Naive thymus-derived CD8-positive, alpha-beta T cell (primary cell): ENCODE measurements at regions not wholly inside any gene's neighbourhood (a gene's known extent, or its start where the extent isn't known, plus 50 kb on each side); places are given as distances from the start of the nearest gene placed in this dataset.

ENCODE experiments used
- ATAC-seq, 2 donors: fragments of 150-1000 bp; cut with Tn5 transposase in 1 of 2; sonication (Bioruptor Pico), chemical (Tn5 transposase) in 1 of 2; 1 replicate in 1 of 2; 2 replicates in 1 of 2; pipeline ENCODE4 v1.10.0; 2021; ENCODE audit warnings: mild to moderate bottlenecking in 2 of 2, moderate library complexity in 2 of 2
- POLR2A ChIA-PET: fragments of 350-600 bp; sonication (Branson Sonifier 250); formaldehyde crosslinking; loops from one replicate; lab custom pipeline; 2021; ENCODE audit warnings: antibody characterized with exemption; lab: Charles Lee
- DNase-seq, 10 donors: peaks; one replicate each; pipeline versions ENCODE4 v3.0.0 to v3.0.0-alpha.2; 2020 to 2022
- H3K27ac Mint-ChIP-seq, 10 donors: one replicate each; pipeline ENCODE4 v1.8.0; 2020 to 2022; ENCODE audit warnings: mild to moderate bottlenecking in 10 of 10, mixed read lengths in 10 of 10, moderate library complexity in 4 of 10, inconsistent platforms in 1 of 10
- H3K27me3 Mint-ChIP-seq, 5 donors: one replicate each; pipeline ENCODE4 v1.8.0; 2021 to 2022; ENCODE audit warnings: mixed read lengths in 5 of 5
- H3K36me3 Mint-ChIP-seq, 3 donors: one replicate each; pipeline ENCODE4 v1.8.0; 2020 to 2022; ENCODE audit warnings: mixed read lengths in 3 of 3, mild to moderate bottlenecking in 2 of 3, inconsistent platforms in 1 of 3
- H3K4me1 Mint-ChIP-seq, 4 donors: one replicate each; pipeline ENCODE4 v1.8.0; 2021 to 2022; ENCODE audit warnings: mixed read lengths in 4 of 4
- H3K4me3 Mint-ChIP-seq, 10 donors: one replicate each; pipeline ENCODE4 v1.8.0; 2020 to 2022; ENCODE audit warnings: mild to moderate bottlenecking in 10 of 10, mixed read lengths in 10 of 10, moderate library complexity in 6 of 10, inconsistent platforms in 1 of 10
- H3K9me3 Mint-ChIP-seq, 9 donors: one replicate each; pipeline ENCODE4 v1.8.0; 2020 to 2022; ENCODE audit warnings: mixed read lengths in 9 of 9, mild to moderate bottlenecking in 3 of 9, inconsistent platforms in 1 of 9, moderate library complexity in 1 of 9

GRCh38 chr20:40584130-40584809 lies 104.8 kb downstream of the MAFB start:
- ATAC-seq: no peak
- POLR2A ChIA-PET: no interaction called here
- H3K27me3 Mint-ChIP-seq: peaks cover 4 to 61% (median 13%) of the 10 kb centered on the region in 5 donors
- no peak for DNase-seq
- H3K27ac Mint-ChIP-seq: no peak overlapping the region
- peaks cover 0 to 9% (median 0%) of the 10 kb centered on the region in 9 donors for H3K9me3 Mint-ChIP-seq
- H3K4me3 Mint-ChIP-seq: no peak overlapping the region
- H3K36me3 Mint-ChIP-seq: no peaks in the 10 kb centered on the region
- H3K4me1 Mint-ChIP-seq: no peaks in the 10 kb centered on the region

DNA sequence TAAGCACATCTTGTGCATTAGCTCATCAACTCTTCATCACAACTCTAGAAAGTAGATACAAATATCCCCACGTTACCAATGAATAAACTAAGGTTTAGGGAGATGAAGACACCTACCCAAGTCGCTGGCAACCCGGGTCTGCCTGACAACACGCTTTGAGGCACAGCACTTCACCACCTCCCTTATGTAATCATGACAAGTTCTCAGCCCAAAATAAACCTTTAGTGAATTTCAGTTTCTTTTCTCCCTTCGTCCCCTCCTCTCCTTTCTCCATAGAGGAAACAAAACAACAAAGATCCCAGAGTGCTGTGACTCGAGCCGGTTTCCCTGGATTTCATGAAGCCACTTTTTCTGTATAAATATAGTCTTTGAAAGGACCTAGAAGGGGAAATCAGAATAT lies 105.4 kb downstream of the MAFB start:
- POLR2A ChIA-PET: no interaction called here

GRCh38 chr20:40583205-40583604 lies 105.8 kb downstream of the MAFB start:
- no peak for DNase-seq
- Mint-ChIP-seq H3K27me3 (peaks cover 1 to 51% (median 7%) of the 10 kb centered on the region in 5 donors), H3K4me1 (no peaks in the 10 kb centered on the region), H3K9me3 (no peaks in the 10 kb centered on the region), H3K27ac (no peak overlapping the region), H3K36me3 (no peaks in the 10 kb centered on the region), H3K4me3 (no peak overlapping the region)
- POLR2A ChIA-PET: no interaction called here
- no peak for ATAC-seq

More for the DNA sequence above, 105.4 kb downstream of the MAFB start:
- Mint-ChIP-seq H3K4me3 (no peak overlapping the region), H3K4me1 (no peaks in the 10 kb centered on the region), H3K36me3 (no peaks in the 10 kb centered on the region), H3K9me3 (peaks cover 0 to 3% (median 0%) of the 10 kb centered on the region in 9 donors), H3K27ac (no peak overlapping the region), H3K27me3 (peaks cover 1 to 55% (median 7%) of the 10 kb centered on the region in 5 donors)
- ATAC-seq (no peak), DNase-seq (no peak)

DNA sequence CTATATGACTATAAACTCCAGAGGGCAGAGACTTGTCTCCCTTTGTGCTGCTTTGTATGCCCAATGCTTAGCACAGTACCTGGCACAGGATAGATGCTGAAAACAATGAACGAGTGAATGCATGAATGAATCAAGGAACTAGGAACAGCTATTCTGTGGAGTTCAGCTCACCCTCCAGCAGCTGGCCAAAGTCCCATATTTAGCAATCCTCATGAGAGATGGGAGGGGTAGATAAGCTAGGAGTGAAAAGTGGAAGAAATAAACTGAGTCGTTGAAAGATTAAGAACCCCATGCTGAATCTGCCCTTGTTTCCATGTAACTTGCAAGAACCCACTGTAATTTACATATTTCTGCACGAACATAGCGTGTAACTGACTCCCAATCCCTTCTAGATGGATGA lies 106.5 kb downstream of the MAFB start:
- no peaks in the 10 kb centered on the region for H3K9me3 Mint-ChIP-seq
- POLR2A ChIA-PET: no interaction called here
- no peak overlapping the region for H3K27ac Mint-ChIP-seq
- no peak for DNase-seq
- no peaks in the 10 kb centered on the region for H3K36me3 Mint-ChIP-seq
- no peak for ATAC-seq
- no peaks in the 10 kb centered on the region for H3K4me1 Mint-ChIP-seq
- H3K4me3 Mint-ChIP-seq: no peak overlapping the region
- H3K27me3 Mint-ChIP-seq: peaks cover 4 to 50% (median 7%) of the 10 kb centered on the region in 5 donors

DNA sequence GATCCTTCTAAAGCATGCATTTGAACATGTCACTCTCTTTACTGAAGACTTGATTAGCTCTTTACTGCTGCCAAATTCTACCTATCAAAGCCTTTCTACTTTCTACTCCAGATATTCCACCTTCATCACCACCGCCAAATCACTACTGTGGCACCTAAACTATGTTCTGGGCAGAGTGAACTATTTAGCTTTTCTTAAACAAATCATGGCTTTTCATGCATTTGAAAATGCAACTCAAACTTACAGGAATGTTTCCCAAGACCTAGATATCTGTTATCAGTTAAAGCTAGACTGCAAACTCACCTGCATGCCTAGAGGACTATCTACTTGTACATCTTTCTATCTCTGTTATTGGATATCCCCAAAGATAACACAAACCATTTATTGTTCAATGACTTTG lies 109.3 kb downstream of the MAFB start:
- H3K4me3 Mint-ChIP-seq: no peak overlapping the region
- POLR2A ChIA-PET: no interaction called here
- ATAC-seq: no peak
- H3K36me3 Mint-ChIP-seq: no peaks in the 10 kb centered on the region
- no peak for DNase-seq
- H3K27me3 Mint-ChIP-seq: peaks cover 5 to 28% (median 7%) of the 10 kb centered on the region in 5 donors
- H3K9me3 Mint-ChIP-seq: no peaks in the 10 kb centered on the region
- no peaks in the 10 kb centered on the region for H3K4me1 Mint-ChIP-seq
- H3K27ac Mint-ChIP-seq: no peak overlapping the region

DNA sequence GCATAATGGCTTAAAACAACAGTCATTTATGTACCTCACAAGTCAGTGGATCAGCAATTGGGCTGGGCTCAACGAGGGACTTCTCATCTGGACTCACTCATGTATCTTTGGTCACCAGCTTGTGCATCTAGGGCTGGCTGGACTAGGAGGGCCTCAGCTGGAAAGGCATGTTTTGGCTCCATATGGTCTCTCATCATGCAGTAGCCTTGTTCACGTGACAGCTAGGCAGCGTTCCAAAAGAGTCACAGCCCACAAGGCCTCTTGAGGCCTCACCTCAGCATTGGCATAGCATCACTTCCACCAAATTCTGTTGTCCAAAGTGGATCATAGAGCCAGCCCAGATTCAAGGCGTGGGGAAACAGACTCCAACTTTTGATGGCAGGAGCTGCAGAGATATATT lies 110.1 kb downstream of the MAFB start:
- Mint-ChIP-seq H3K9me3 (no peaks in the 10 kb centered on the region), H3K4me1 (no peaks in the 10 kb centered on the region), H3K27me3 (peaks cover 5 to 28% (median 10%) of the 10 kb centered on the region in 5 donors), H3K27ac (no peak overlapping the region), H3K36me3 (no peaks in the 10 kb centered on the region), H3K4me3 (no peak overlapping the region)
- POLR2A ChIA-PET: no interaction called here
- DNase-seq (no peak), ATAC-seq (no peak)

- POLR2A ChIA-PET: no interaction called here
- no peak overlapping the region for H3K27ac Mint-ChIP-seq
- H3K36me3 Mint-ChIP-seq: no peaks in the 10 kb centered on the region
- no peak overlapping the region for H3K4me3 Mint-ChIP-seq
- no peaks in the 10 kb centered on the region for H3K9me3 Mint-ChIP-seq
- no peak for DNase-seq
- peaks cover 5 to 13% (median 5%) of the 10 kb centered on the region in 5 donors for H3K27me3 Mint-ChIP-seq
- ATAC-seq: no peak
- no peaks in the 10 kb centered on the region for H3K4me1 Mint-ChIP-seq
Measured at GRCh38 chr20:40575851-40576250, 113.2 kb downstream of the MAFB start.

DNA sequence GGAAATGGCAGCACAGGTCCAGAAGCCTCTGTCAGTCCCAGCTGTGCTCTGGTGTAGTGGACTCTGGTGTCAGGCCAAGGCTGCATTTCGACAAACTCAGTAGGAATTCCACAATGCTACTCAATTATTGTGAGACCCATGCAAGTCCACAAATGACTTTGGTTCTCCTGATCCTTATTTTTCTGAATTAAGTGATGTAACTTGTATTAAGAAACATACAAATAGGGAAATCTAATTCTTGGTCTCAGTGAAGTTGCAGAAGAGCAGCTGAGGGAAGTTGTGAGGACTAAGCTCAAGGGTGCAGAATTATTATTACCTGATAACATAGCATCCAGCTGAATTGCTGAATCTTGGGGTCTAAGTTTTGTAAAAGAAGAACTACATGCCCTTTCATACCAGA lies 116.8 kb downstream of the MAFB start:
- Mint-ChIP-seq H3K9me3 (peaks cover 0 to 7% (median 0%) of the 10 kb centered on the region in 9 donors), H3K36me3 (peaks cover 0 to 4% (median 0%) of the 10 kb centered on the region in 3 donors), H3K27ac (no peak overlapping the region), H3K4me1 (no peaks in the 10 kb centered on the region), H3K27me3 (peaks cover 1 to 8% (median 4%) of the 10 kb centered on the region in 5 donors), H3K4me3 (no peak overlapping the region)
- DNase-seq: no peak
- POLR2A ChIA-PET: no interaction called here
- ATAC-seq: no peak

DNA sequence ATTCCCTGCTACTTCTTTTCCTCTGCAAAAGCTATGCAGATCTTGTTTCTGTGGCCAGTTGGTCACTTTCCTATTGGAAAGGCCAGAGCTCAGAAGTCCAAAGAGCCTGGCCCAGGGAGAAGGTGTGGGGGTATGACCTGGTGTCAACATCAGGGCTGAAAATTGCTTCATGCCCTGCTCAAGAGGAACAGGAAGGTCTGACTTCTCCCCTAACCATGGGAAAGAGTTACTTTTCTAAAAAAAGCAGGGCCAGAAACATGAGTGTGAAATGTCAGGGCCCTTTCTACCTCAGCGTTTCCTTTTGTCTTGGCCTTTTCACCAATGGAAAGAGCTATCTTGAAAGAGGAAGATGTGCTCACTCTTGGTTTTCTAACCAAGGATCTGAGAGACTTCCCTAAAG lies 117.4 kb downstream of the MAFB start:
- peaks cover 0 to 4% (median 0%) of the 10 kb centered on the region in 3 donors for H3K36me3 Mint-ChIP-seq
- peaks cover 1 to 11% (median 8%) of the 10 kb centered on the region in 5 donors for H3K27me3 Mint-ChIP-seq
- no peak overlapping the region for H3K27ac Mint-ChIP-seq
- no peaks in the 10 kb centered on the region for H3K4me1 Mint-ChIP-seq
- H3K9me3 Mint-ChIP-seq: peaks cover 0 to 7% (median 0%) of the 10 kb centered on the region in 9 donors
- POLR2A ChIA-PET: no interaction called here
- no peak overlapping the region for H3K4me3 Mint-ChIP-seq
- ATAC-seq (no peak), DNase-seq (no peak)

DNA sequence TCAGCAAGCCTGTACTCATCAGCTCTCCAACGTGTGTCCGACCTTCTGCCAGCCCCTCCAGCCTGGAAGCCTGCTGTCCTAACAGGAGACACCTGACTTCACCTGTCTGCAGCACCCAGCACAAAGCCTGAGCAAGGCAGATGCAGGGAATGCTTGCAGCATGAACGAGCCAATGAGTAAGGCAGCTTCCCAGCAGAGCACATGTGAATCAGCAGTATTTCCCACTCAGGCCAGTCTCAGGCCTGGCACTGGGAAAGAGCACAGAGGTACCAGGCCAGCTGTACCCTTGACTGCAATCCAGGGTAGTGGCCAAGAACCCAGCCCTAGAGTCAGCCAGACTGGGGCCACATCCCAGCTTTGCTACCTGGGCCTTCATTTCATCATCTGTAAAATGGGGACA lies 120.8 kb downstream of the MAFB start:
- no peak overlapping the region for H3K4me3 Mint-ChIP-seq
- peaks cover 0 to 4% (median 0%) of the 10 kb centered on the region in 3 donors for H3K36me3 Mint-ChIP-seq
- H3K27ac Mint-ChIP-seq: no peak overlapping the region
- DNase-seq: no peak
- POLR2A ChIA-PET: no interaction called here
- H3K27me3 Mint-ChIP-seq: peaks cover 1 to 30% (median 12%) of the 10 kb centered on the region in 5 donors
- ATAC-seq: no peak
- peaks cover 0 to 7% (median 0%) of the 10 kb centered on the region in 9 donors for H3K9me3 Mint-ChIP-seq
- H3K4me1 Mint-ChIP-seq: no peaks in the 10 kb centered on the region

DNA sequence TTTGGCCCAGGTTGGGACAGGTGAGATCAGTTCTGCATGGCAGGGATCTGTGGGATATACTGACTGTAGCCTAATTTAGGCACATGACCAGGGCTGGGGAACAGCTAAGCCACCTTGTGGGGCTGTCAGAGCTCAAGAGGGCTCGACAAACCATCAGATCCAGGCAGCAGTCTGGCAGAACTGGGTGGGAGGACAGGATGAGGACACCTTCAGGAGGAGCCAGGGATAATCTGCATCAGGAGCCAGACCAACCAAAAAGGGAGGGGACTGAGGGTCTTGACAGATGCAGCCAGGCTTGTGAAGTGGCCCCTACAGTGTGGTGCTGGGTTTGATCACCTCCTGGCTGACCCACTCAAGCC lies 123.4 kb downstream of the MAFB start:
- Mint-ChIP-seq H3K9me3 (peaks cover 0 to 7% (median 0%) of the 10 kb centered on the region in 9 donors), H3K27ac (no peak overlapping the region), H3K4me1 (no peaks in the 10 kb centered on the region), H3K36me3 (peaks cover 0 to 4% (median 0%) of the 10 kb centered on the region in 3 donors), H3K4me3 (no peak overlapping the region), H3K27me3 (peaks cover 1 to 36% (median 15%) of the 10 kb centered on the region in 5 donors)
- ATAC-seq (no peak), DNase-seq (no peak)
- POLR2A ChIA-PET: no interaction called here

- H3K4me1 Mint-ChIP-seq: no peaks in the 10 kb centered on the region
- POLR2A ChIA-PET: no interaction called here
- H3K27ac Mint-ChIP-seq: no peak overlapping the region
- peaks cover 1 to 36% (median 17%) of the 10 kb centered on the region in 5 donors for H3K27me3 Mint-ChIP-seq
- DNase-seq: no peak
- peaks cover 0 to 4% (median 0%) of the 10 kb centered on the region in 3 donors for H3K36me3 Mint-ChIP-seq
- ATAC-seq: no peak
- H3K9me3 Mint-ChIP-seq: peaks cover 0 to 7% (median 0%) of the 10 kb centered on the region in 9 donors
- no peak overlapping the region for H3K4me3 Mint-ChIP-seq
Measured at GRCh38 chr20:40565001-40565681, 123.9 kb downstream of the MAFB start.

DNA sequence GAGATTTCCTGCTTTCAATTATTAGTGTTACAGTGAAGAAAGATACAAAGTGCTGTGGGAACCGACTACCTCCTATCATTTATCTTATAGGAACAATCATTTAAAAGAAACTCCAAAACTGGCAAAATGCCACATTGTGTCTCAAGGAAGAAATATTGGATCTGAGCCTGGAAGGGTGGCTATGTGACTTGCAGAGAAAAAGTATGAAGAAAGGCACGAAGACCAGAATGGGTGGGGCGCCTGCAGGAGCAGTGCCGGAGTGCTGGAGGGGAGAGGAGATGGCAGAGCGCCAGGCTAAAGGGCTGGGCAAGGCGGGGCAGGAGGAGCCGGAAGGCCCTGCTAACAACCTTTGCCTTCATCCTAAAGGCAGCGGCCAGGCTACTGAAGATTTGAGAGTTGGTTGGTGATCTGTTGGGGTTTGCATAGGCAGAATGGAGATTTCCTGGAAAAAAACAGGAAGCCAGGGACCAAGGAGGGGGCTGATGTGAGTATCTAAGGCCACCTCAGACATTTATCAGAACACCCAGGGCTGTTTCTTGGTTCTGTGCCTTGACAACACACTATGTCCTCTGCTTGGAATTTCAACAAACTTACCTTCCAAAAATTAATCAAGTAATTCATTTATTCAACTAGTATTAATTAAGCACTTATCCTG lies 125.6 kb downstream of the MAFB start:
- no peak for ATAC-seq
- H3K27ac Mint-ChIP-seq: no peak overlapping the region

More for the DNA sequence above, 125.6 kb downstream of the MAFB start:
- H3K4me1 Mint-ChIP-seq: no peaks in the 10 kb centered on the region
- POLR2A ChIA-PET: no interaction called here
- peaks cover 1 to 36% (median 17%) of the 10 kb centered on the region in 5 donors for H3K27me3 Mint-ChIP-seq
- peaks cover 0 to 2% (median 0%) of the 10 kb centered on the region in 9 donors for H3K9me3 Mint-ChIP-seq
- no peak for DNase-seq
- no peak overlapping the region for H3K4me3 Mint-ChIP-seq
- no peaks in the 10 kb centered on the region for H3K36me3 Mint-ChIP-seq
